ENCODE measurements at regions not wholly inside any gene's neighbourhood (a gene's known extent, or its start where the extent isn't known, plus 50 kb on each side); places are given as distances from the start of the nearest gene placed in this dataset.
A peak's percentile ranks its signal among the peaks of the same experiment; 100 is the strongest.
"Not testable (repeated sequence)": the region's sequence is repeated elsewhere in the genome, so short reads cannot be mapped to it uniquely, and the experiment has no call there.

DNA sequence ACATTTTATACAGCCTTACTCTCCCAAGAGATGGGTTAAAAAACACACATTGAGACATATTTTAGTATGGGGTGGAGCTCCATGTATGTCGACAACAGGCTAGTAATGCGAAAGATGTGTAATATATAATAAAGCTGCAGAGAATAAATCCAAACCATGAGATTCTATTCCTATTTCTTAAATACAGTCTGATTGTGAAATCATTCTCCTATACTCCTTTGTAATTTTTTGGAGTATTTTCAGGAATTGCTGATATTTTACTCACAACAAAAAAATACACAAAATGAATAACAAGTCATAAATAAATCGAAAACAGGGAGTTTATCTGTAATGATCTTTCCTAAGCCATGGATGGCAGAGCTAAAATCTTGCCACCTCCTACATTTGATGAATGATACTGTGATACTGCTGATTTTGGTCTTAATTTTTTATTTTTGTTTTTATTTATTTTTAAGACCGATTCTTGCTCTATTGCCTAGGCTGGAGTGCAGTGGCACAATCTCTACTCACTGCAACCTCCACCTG lies 173.5 kb upstream of the KLF6 start:
- no peak for DNase-seq (ENCODE audit: low read depth, low spot score)
- Histone ChIP-seq H3K4me1 (ENCODE audit: control insufficient read depth, insufficient read depth, low read length) (peaks cover 4% of the 10 kb centered on the region; the same call in 1 of the 2 replicates), H3K27ac (ENCODE audit: low read length) (no peak overlapping the region), H3K4me3 (ENCODE audit: low read length) (no peak overlapping the region), H3K27me3 (ENCODE audit: control insufficient read depth, insufficient read depth, low read length) (no peaks in the 10 kb centered on the region), H3K9me3 (ENCODE audit: control insufficient read depth, insufficient read depth, low read length) (no peaks in the 10 kb centered on the region), H3K36me3 (ENCODE audit: control insufficient read depth, insufficient read depth, low read length) (no peaks in the 10 kb centered on the region)
- no CpG with 5 or more reads among the region's 4 CpGs for WGBS (ENCODE audit: insufficient coverage, insufficient read length)

DNA sequence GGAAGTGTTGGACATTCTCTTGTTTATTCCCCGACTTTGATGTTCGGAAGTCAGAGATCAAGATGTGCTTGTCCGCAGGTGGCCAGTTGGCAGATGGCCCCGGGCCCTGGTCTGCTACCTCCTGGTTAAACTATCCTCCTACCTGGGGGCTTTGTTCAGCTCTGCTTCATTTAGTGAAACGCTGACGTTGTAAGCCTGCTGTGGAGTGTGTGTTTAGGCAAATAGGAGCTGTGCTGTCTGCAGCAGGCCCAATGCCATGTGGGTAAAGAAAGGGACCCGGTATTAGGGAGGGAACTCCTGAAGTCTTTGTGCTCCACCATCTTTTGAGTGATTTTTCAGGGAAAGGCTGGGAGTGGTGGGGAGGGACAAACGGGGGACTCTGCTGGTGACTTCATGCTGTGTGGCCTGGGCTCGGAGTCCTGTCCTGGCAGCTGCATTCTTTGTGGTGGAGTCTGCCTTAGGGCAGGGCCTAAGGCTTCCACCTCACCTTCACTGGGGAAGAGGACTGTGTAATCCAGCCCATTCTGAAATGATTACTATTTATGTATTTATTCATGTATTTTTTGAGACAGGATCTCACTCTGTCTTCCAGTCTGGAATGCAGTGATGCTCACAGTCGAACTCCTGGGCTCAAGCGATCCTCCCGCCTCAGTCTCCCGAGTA lies 171.1 kb upstream of the KLF6 start:
- Histone ChIP-seq H3K4me3 (ENCODE audit: low read length) (no peak overlapping the region), H3K27ac (ENCODE audit: low read length) (no peak overlapping the region), H3K36me3 (ENCODE audit: control insufficient read depth, insufficient read depth, low read length) (no peaks in the 10 kb centered on the region), H3K27me3 (ENCODE audit: control insufficient read depth, insufficient read depth, low read length) (no peaks in the 10 kb centered on the region), H3K4me1 (ENCODE audit: control insufficient read depth, insufficient read depth, low read length) (peaks cover 4% of the 10 kb centered on the region; the same call in 1 of the 2 replicates), H3K9me3 (ENCODE audit: control insufficient read depth, insufficient read depth, low read length) (no peaks in the 10 kb centered on the region)
- WGBS (ENCODE audit: insufficient coverage, insufficient read length), result no CpG with 5 or more reads among the region's 13 CpGs
- DNase-seq (ENCODE audit: low read depth, low spot score), result peak; percentile 16

DNA sequence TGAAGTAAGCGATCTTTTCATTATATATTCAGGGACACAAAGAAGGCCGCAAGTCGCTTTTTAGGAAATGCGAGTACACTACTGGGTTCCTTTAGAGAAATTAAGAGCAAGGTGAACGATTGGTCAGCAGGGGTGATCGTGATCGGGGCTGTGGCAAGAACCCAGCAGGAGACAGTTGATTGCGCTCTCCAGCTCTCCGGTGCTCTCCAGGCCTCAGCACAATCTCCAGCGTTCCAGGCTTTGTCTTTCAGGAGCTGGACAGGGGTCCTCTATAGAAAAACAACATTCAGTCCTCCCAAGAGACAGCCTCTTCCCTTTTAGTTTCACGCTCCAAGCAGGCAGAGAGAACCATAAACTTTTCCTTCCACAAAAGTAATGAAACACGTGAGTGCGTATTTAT lies 170.5 kb upstream of the KLF6 start:
- Histone ChIP-seq H3K9me3 (ENCODE audit: control insufficient read depth, insufficient read depth, low read length) (no peaks in the 10 kb centered on the region), H3K27me3 (ENCODE audit: control insufficient read depth, insufficient read depth, low read length) (no peaks in the 10 kb centered on the region), H3K4me1 (ENCODE audit: control insufficient read depth, insufficient read depth, low read length) (peaks cover 2% of the 10 kb centered on the region; the same call in 1 of the 2 replicates), H3K27ac (ENCODE audit: low read length) (no peak overlapping the region), H3K36me3 (ENCODE audit: control insufficient read depth, insufficient read depth, low read length) (no peaks in the 10 kb centered on the region), H3K4me3 (ENCODE audit: low read length) (no peak overlapping the region)
- no peak for DNase-seq (ENCODE audit: low read depth, low spot score)
- WGBS (ENCODE audit: insufficient coverage, insufficient read length), result no CpG with 5 or more reads among the region's 13 CpGs

DNA sequence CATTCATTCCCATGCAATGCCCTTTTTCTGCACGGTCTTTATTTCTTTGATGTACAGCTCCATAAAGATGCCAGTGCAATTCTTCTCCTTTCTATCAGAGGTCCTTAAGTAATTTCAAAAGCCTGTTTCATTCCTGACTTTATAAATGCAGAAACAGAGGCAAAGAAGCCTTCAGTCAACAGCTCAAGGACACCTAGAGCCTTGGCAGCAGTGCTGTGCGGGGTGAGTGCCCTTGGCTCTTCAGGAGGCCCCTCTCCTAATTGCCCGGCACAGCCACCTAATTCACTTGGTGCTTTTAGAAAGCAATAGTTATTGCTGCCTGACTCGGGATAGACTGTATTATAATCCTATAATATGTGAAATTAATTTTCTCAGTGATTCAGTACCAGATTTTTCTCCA lies 169.6 kb upstream of the KLF6 start:
- Histone ChIP-seq H3K36me3 (ENCODE audit: control insufficient read depth, insufficient read depth, low read length) (no peaks in the 10 kb centered on the region), H3K27me3 (ENCODE audit: control insufficient read depth, insufficient read depth, low read length) (no peaks in the 10 kb centered on the region), H3K4me1 (ENCODE audit: control insufficient read depth, insufficient read depth, low read length) (peaks cover 2% of the 10 kb centered on the region; the same call in 1 of the 2 replicates), H3K9me3 (ENCODE audit: control insufficient read depth, insufficient read depth, low read length) (no peaks in the 10 kb centered on the region), H3K27ac (ENCODE audit: low read length) (no peak overlapping the region), H3K4me3 (ENCODE audit: low read length) (no peak overlapping the region)
- DNase-seq (ENCODE audit: low read depth, low spot score), result no peak
- no CpG with 5 or more reads among the region's 4 CpGs for WGBS (ENCODE audit: insufficient coverage, insufficient read length)

DNA sequence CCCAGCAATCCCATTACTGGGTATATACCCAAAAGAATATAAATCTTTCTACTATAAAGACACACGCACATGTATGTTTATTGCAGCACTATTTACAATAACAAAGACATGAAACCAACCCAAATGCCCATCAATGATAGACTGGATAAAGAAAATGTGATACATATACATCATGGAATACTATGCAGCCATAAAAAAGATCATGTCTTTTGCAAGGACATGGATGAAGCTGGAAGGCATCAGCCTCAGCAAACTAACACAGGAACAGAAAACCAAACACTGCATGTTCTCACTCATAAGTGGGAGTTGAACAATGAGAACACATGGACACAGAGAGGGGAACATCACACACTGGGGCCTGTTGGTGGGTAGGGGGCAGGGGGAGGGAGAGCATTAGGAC lies 169.0 kb upstream of the KLF6 start:
- not testable (repeated sequence) for H3K27me3 ChIP-seq (ENCODE audit: control insufficient read depth, insufficient read depth, low read length); H3K36me3 ChIP-seq (ENCODE audit: control insufficient read depth, insufficient read depth, low read length); H3K9me3 ChIP-seq (ENCODE audit: control insufficient read depth, insufficient read depth, low read length); H3K27ac ChIP-seq (ENCODE audit: low read length); H3K4me1 ChIP-seq (ENCODE audit: control insufficient read depth, insufficient read depth, low read length); H3K4me3 ChIP-seq (ENCODE audit: low read length); DNase-seq (ENCODE audit: low read depth, low spot score)
- WGBS (ENCODE audit: insufficient coverage, insufficient read length), result no CpG with 5 or more reads among the region's 1 CpG

DNA sequence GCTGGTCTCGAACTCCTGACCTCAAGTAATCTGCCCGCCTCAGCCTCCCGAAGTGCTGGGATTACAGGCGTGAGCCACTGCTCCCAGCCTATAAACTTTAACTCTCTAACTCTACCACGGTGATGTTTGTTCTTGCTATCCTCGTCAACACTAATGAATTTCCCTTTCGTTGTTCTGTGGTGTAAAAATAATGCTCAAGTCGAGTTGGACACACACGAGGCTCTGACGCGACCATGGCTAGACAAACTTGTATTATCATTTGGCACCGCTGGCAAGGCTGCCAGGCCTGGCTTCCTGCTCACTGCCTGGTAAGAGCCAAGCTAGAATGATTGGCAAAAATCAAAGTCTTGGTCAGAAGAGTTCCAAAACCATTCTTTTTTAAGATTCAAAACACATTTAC lies 167.0 kb upstream of the KLF6 start:
- WGBS (ENCODE audit: insufficient coverage, insufficient read length), result no CpG with 5 or more reads among the region's 12 CpGs
- Histone ChIP-seq H3K36me3 (ENCODE audit: control insufficient read depth, insufficient read depth, low read length) (no peaks in the 10 kb centered on the region), H3K27me3 (ENCODE audit: control insufficient read depth, insufficient read depth, low read length) (no peaks in the 10 kb centered on the region), H3K4me1 (ENCODE audit: control insufficient read depth, insufficient read depth, low read length) (peaks cover 2% of the 10 kb centered on the region), H3K27ac (ENCODE audit: low read length) (no peak overlapping the region), H3K4me3 (ENCODE audit: low read length) (no peak overlapping the region), H3K9me3 (ENCODE audit: control insufficient read depth, insufficient read depth, low read length) (no peaks in the 10 kb centered on the region)
- no peak for DNase-seq (ENCODE audit: low read depth, low spot score)

DNA sequence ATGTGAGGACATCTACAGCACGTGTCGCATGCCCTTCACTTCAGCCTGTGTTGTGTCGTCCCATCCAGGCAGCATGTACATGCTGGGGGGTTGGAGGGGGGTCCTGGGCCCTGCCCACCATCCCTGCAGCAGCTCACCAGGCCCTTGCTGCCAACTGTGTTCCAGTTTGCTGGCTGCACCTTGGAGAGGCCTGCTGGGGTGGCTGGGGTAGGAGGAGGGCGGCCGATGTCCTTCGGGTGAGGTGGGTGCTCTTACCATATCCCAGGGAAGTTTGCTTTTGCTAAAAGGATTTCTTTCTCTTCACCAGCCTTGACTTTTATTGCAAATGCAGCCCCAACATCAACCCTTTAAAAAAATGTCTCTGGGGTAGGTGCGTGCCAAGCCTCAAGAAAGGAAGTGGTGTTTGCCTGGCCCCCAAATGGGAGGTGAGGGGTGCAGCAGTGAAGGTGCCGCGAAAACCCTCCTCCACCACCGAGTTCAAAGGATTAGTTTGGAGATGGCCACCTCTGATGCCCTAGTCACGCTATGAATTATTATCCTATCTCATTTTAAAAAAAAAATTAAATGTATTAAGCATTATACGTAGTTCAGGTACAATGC lies 165.8 kb upstream of the KLF6 start:
- no peak for DNase-seq (ENCODE audit: low read depth, low spot score)
- Histone ChIP-seq H3K4me1 (ENCODE audit: control insufficient read depth, insufficient read depth, low read length) (peaks cover 2% of the 10 kb centered on the region), H3K4me3 (ENCODE audit: low read length) (no peak overlapping the region), H3K36me3 (ENCODE audit: control insufficient read depth, insufficient read depth, low read length) (no peaks in the 10 kb centered on the region), H3K27ac (ENCODE audit: low read length) (no peak overlapping the region), H3K9me3 (ENCODE audit: control insufficient read depth, insufficient read depth, low read length) (no peaks in the 10 kb centered on the region), H3K27me3 (ENCODE audit: control insufficient read depth, insufficient read depth, low read length) (no peaks in the 10 kb centered on the region)
- WGBS (ENCODE audit: insufficient coverage, insufficient read length), result no CpG with 5 or more reads among the region's 12 CpGs

DNA sequence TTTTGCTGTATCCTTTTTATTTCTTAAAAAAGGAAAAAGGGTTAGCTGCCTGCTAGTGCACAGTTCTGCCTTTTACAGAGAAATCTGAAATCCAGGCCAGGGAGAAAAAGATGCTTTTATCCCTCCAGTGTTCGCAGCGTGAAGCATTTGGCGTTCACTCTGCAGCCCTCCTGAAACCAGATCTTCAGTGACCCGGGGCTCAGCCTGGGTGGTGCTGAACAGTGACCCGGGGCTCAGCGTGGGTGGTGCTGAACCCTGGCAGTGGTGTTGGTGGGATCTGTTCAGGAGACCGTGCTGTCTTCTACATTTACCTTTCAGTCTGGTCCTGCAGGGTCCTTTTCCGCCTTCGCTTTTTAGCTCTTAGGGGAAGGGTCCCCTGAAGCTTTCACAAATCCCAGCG lies 164.7 kb upstream of the KLF6 start:
- WGBS (ENCODE audit: insufficient coverage, insufficient read length), result no CpG with 5 or more reads among the region's 10 CpGs
- Histone ChIP-seq H3K27me3 (ENCODE audit: control insufficient read depth, insufficient read depth, low read length) (no peaks in the 10 kb centered on the region), H3K27ac (ENCODE audit: low read length) (no peak overlapping the region), H3K36me3 (ENCODE audit: control insufficient read depth, insufficient read depth, low read length) (no peaks in the 10 kb centered on the region), H3K4me3 (ENCODE audit: low read length) (no peak overlapping the region), H3K4me1 (ENCODE audit: control insufficient read depth, insufficient read depth, low read length) (peaks cover 2% of the 10 kb centered on the region), H3K9me3 (ENCODE audit: control insufficient read depth, insufficient read depth, low read length) (no peaks in the 10 kb centered on the region)
- no peak for DNase-seq (ENCODE audit: low read depth, low spot score)

DNA sequence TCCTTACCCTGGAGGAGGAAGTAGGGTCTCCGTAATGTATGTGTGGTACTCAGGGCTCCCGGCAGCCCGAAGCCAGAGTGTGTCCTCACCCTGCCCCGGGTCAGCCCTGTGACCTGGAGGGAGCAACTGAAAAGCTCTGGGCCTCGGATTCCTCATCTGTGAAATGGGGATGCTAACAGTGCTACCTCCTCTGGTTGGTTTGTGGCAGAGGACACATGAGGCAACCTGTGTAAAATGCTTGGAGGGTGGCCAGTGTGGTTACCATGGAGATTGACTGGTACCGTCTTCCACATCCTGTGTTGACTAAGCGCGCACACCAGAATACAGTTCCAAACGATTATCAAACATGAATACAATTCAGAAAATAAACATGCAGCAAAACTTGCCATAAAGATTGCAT lies 163.8 kb upstream of the KLF6 start:
- WGBS (ENCODE audit: insufficient coverage, insufficient read length), result no CpG with 5 or more reads among the region's 9 CpGs
- Histone ChIP-seq H3K4me3 (ENCODE audit: low read length) (no peak overlapping the region), H3K9me3 (ENCODE audit: control insufficient read depth, insufficient read depth, low read length) (no peaks in the 10 kb centered on the region), H3K36me3 (ENCODE audit: control insufficient read depth, insufficient read depth, low read length) (no peaks in the 10 kb centered on the region), H3K27me3 (ENCODE audit: control insufficient read depth, insufficient read depth, low read length) (no peaks in the 10 kb centered on the region), H3K4me1 (ENCODE audit: control insufficient read depth, insufficient read depth, low read length) (peaks cover 2% of the 10 kb centered on the region), H3K27ac (ENCODE audit: low read length) (no peak overlapping the region)
- DNase-seq (ENCODE audit: low read depth, low spot score), result no peak

DNA sequence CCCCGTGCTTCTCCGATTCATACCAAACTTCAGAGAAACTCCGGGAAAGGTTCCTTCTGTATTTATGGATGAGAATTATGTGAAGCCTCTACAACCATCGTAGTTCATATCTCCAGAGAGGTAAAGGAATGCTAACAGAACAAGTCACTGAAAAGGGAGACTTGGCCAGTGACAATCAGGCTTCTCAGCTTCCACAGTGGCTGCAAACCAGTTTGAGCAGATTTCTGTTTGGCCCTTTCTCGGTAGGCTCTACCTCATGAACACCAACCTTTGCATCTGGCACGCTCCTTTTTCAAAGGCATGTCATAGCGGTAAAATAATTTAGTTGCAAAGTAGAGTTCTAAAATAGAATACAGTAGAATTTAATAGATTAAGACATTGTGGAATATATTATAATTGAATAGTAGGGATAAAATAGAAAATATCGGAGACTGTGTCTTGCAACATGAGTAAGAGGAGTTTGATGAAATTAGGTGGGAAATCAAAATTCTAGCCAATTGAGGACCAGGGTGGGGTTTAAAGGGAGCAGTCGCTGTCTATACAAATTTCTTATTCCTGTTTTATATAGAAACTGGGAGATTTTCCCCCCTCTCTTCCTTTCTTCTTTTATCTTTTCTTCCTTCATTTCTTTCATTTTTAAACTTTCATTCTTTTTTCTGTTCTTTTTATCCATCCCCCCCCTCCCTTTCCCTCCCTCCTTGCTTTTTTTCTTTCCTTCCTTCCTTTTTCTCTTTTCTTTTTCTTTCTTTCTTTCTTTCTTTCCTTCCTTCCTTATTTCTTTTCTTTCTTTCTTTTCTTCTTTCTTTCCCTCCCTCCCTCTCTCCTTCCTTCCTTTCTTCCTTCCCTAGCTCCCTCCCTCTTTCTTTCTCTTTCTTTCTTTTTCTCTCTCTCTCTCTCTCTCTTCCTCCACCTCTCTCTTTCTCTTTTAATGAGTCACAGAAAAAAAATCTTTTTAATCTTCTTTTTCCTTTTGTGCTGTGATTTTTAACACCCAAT lies 161.5 kb upstream of the KLF6 start:
- Histone ChIP-seq H3K4me3 (ENCODE audit: low read length) (no peak overlapping the region), H3K27me3 (ENCODE audit: control insufficient read depth, insufficient read depth, low read length) (no peaks in the 10 kb centered on the region), H3K4me1 (ENCODE audit: control insufficient read depth, insufficient read depth, low read length) (peaks cover 2% of the 10 kb centered on the region), H3K9me3 (ENCODE audit: control insufficient read depth, insufficient read depth, low read length) (no peaks in the 10 kb centered on the region), H3K27ac (ENCODE audit: low read length) (no peak overlapping the region), H3K36me3 (ENCODE audit: control insufficient read depth, insufficient read depth, low read length) (no peaks in the 10 kb centered on the region)
- 100% methylated on average over 1 of the region's 9 CpGs for WGBS (ENCODE audit: insufficient coverage, insufficient read length)
- no peak for DNase-seq (ENCODE audit: low read depth, low spot score)
